Heart left ventricle (tissue), 16 donors: ENCODE measurements at regions not wholly inside any gene's neighbourhood (a gene's known extent, or its start where the extent isn't known, plus 50 kb on each side); places are given as distances from the start of the nearest gene placed in this dataset.

Experiments used
- ATAC-seq, 4 donors: fragments of 200-7000 bp; cut with Tn5 transposase; one replicate each; pipeline ENCODE4 v1.9.1; 2020 to 2022; ENCODE audit warnings: moderate library complexity in 4 of 4, mild to moderate bottlenecking in 3 of 4, moderate number of reproducible peaks in 1 of 4
- DNase-seq, 5 donors: peaks; one replicate each; pipeline ENCODE4 v3.0.0-alpha.2; 2020
- H3K27ac ChIP-seq, 12 donors: fragments of 200-600 bp; sonication (generic) in 4 of 12; one replicate each; pipeline versions ENCODE4 v1.5.0 to v1.8.0; 2016 to 2022; ENCODE audit warnings: mild to moderate bottlenecking in 2 of 12
- H3K27me3 ChIP-seq, 9 donors: fragments of 200-600 bp; sonication (generic) in 2 of 9; one replicate each; pipeline versions ENCODE4 v1.5.1 to v1.8.0; 2016 to 2022; ENCODE audit warnings: mild to moderate bottlenecking in 3 of 9
- H3K36me3 ChIP-seq, 9 donors: fragments of 200-600 bp; sonication (generic) in 2 of 9; one replicate each; pipeline versions ENCODE4 v1.5.0 to v1.8.0; 2018 to 2022; ENCODE audit warnings: mild to moderate bottlenecking in 2 of 9
- H3K4me1 ChIP-seq, 12 donors: fragments of 200-600 bp; sonication (generic) in 4 of 12; one replicate each; pipeline versions ENCODE4 v1.5.0 to v1.8.0; 2016 to 2022; ENCODE audit warnings: mild to moderate bottlenecking in 3 of 12
- H3K4me3 ChIP-seq, 12 donors: fragments of 200-600 bp; sonication (generic) in 4 of 12; one replicate each; pipeline versions ENCODE4 v1.5.0 to v1.8.0; 2017 to 2022; ENCODE audit warnings: mild to moderate bottlenecking in 9 of 12, moderate library complexity in 4 of 12
- H3K9me3 ChIP-seq, 12 donors: fragments of 200-600 bp; sonication (generic) in 4 of 12; one replicate each; pipeline versions ENCODE4 v1.5.0 to v1.8.0; 2016 to 2022; ENCODE audit warnings: mild to moderate bottlenecking in 1 of 12
- CTCF ChIP-seq, 12 donors: fragments of 200-600 bp; sonication (generic) in 4 of 12; IDR thresholded peaks; one replicate each; pipeline versions ENCODE4 v1.5.0 to v1.8.0; 2018 to 2022; ENCODE audit warnings: antibody characterized with exemption in 12 of 12, mild to moderate bottlenecking in 5 of 12
- POLR2A ChIP-seq, 2 donors: fragments of 450-650 bp; IDR thresholded peaks; one replicate each; pipeline ENCODE4 v1.6.1; 2017; ENCODE audit warnings: antibody characterized with exemption in 2 of 2, mild to moderate bottlenecking in 2 of 2, moderate library complexity in 2 of 2
- WGBS, 4 donors: extraction: QIAGEN DNeasy Blood & Tissue Kit in 2 of 4; methylation state at CpG; one replicate each; pipeline versions ENCODE4 v1.1.5 to v1.1.7; 2013 to 2018; 5-methylcytosine and 5-hydroxymethylcytosine counted together
- intact Hi-C, 10 donors: fragments of 100-400 bp; cut with DNase I; formaldehyde crosslinking; loops; one replicate each; pipeline versions ENCODE4 v1.11.1 to v1.14.2; 2022
- donor health status: ischemic (EF 13 %, LVEDD 7.1; RV severe dilation, severe dysfunction).
- donor health status: healthy with polysubstance abuse.
- donor health status: DM: no; HTN: yes; CAD: no.
- donor health status: DM: no; HTN: no; CAD: no.
- donor health status: ischemic (EF 25% LVEDD 6.9; RV normal size, moderate dysfunction).
- donor health status: ischemic (EF 25% LVEDD 5.7; RV mildly dilated, moderate dysfunction).
- donor health status: healthy.
- donor health status: DM: yes; HTN: yes; CAD: no.
- donor health status: ischemic (EF 35%, LVEDD 5.7; RV mildly dilated, moderate dysfunction).
- donor health status: nonischemic (EF 11% LVEDD 7.7; RV severe dilation, severe dysfunction).
- donor health status: DM: yes; HTN: yes; CAD: no.
- donor health status: PGD.
- donor health status: ischemic (EF 29% LVEDD 5.4; RV normal size, mild dysfunction).
- donor health status: nonischemic (EF 23%, LVEDD 6.1; RV moderate dilation, normal function).

- Histone ChIP-seq H3K9me3 (no peaks in the 10 kb centered on the region), H3K36me3 (no peaks in the 10 kb centered on the region), H3K27me3 (no peaks in the 10 kb centered on the region), H3K4me1 (no peaks in the 10 kb centered on the region), H3K27ac (no peak overlapping the region), H3K4me3 (no peak overlapping the region)
- 61 to 89% (median 86%) methylated on average over 3 of the region's 3 CpGs for WGBS, 4 donors
- no peak for TF ChIP-seq CTCF (IDR thresholded peaks at IDR 0.05)
- TF ChIP-seq POLR2A (IDR thresholded peaks at IDR 0.05), result no peak
- DNase-seq (no peak), ATAC-seq (no peak)
- intact Hi-C loops, result no loop called here
These were observed 353.9 kb downstream of the GRIN2B start for GRCh38 chr12:13627536-13627935.

- WGBS, 4 donors, result 74 to 78% (median 75%) methylated on average over 3 of the region's 3 CpGs
- no peak for DNase-seq
- TF ChIP-seq POLR2A (IDR thresholded peaks at IDR 0.05) (no peak), CTCF (IDR thresholded peaks at IDR 0.05) (no peak)
- intact Hi-C loops, result no loop called here
- no peak overlapping the region for H3K4me3 ChIP-seq
- H3K27me3 ChIP-seq, result no peaks in the 10 kb centered on the region
- no peak overlapping the region for H3K27ac ChIP-seq
- H3K4me1 ChIP-seq, result peaks cover 0 to 4% (median 0%) of the 10 kb centered on the region in 12 donors
- H3K9me3 ChIP-seq, result no peaks in the 10 kb centered on the region
- no peak for ATAC-seq
- H3K36me3 ChIP-seq, result no peaks in the 10 kb centered on the region
These were observed 368.1 kb downstream of the GRIN2B start for GRCh38 chr12:13613297-13613696.

- Histone ChIP-seq H3K27me3 (no peaks in the 10 kb centered on the region), H3K27ac (no peak overlapping the region), H3K4me3 (no peak overlapping the region), H3K4me1 (peaks cover 0 to 4% (median 0%) of the 10 kb centered on the region in 12 donors), H3K9me3 (no peaks in the 10 kb centered on the region), H3K36me3 (no peaks in the 10 kb centered on the region)
- 75 to 87% (median 82%) methylated on average over 4 of the region's 4 CpGs for WGBS, 4 donors
- TF ChIP-seq POLR2A (IDR thresholded peaks at IDR 0.05), result no peak
- TF ChIP-seq CTCF (IDR thresholded peaks at IDR 0.05), result no peak
- intact Hi-C loops, result no loop called here
- no peak for ATAC-seq
- DNase-seq, result no peak
These were observed 371.3 kb downstream of the GRIN2B start for GRCh38 chr12:13609894-13610679.

GRCh38 chr12:13606290-13606689 lies 375.1 kb downstream of the GRIN2B start:
- intact Hi-C loops, result no loop called here
- Histone ChIP-seq H3K9me3 (no peaks in the 10 kb centered on the region), H3K4me1 (peaks cover 0 to 6% (median 0%) of the 10 kb centered on the region in 12 donors), H3K4me3 (no peak overlapping the region), H3K27ac (no peak overlapping the region), H3K27me3 (no peaks in the 10 kb centered on the region), H3K36me3 (no peaks in the 10 kb centered on the region)
- TF ChIP-seq POLR2A (IDR thresholded peaks at IDR 0.05) (no peak), CTCF (IDR thresholded peaks at IDR 0.05) (no peak)
- WGBS, 4 donors, result 41 to 47% (median 43%) methylated on average over 4 of the region's 4 CpGs
- DNase-seq (no peak), ATAC-seq (no peak)
